Panc1 (cell line): ENCODE measurements at regions not wholly inside any gene's neighbourhood (a gene's known extent, or its start where the extent isn't known, plus 50 kb on each side); places are given as distances from the start of the nearest gene placed in this dataset.

Experiments
- POLR2AphosphoS5 ChIP-seq: IDR thresholded peaks from 2 replicates; pipeline ENCODE4 v1.6.1; 2012; ENCODE audit warnings: mild to moderate bottlenecking, low read depth, low read length, moderate library complexity
- REST ChIP-seq, 2 experiments: IDR thresholded peaks; 2 replicates each; pipeline ENCODE4 v1.6.1; 2011 to 2012; ENCODE audit warnings: low read depth in 2 of 2, control low read depth in 1 of 2, low read length in 1 of 2, mild to moderate bottlenecking in 1 of 2, moderate library complexity in 1 of 2; ENCODE audit not compliant: insufficient read depth in 1 of 2
- SIN3A ChIP-seq: IDR thresholded peaks from 2 replicates; pipeline ENCODE4 v1.6.1; 2012; ENCODE audit warnings: low read depth, mild to moderate bottlenecking, low read length, moderate library complexity, borderline replicate concordance; ENCODE audit not compliant: insufficient read depth
- TCF7L2 ChIP-seq: IDR thresholded peaks from 2 replicates; pipeline ENCODE4 v1.6.1; 2011; ENCODE audit warnings: mild to moderate bottlenecking, low read depth, low read length, inconsistent platforms
- TF ChIP-seq, protein P1 (sequence below): fragments of 450-650 bp; IDR thresholded peaks from 2 replicates; pipeline ENCODE4 v1.5.1; 2017; ENCODE audit warnings: mild to moderate bottlenecking

- TF ChIP-seq, protein P1, sequence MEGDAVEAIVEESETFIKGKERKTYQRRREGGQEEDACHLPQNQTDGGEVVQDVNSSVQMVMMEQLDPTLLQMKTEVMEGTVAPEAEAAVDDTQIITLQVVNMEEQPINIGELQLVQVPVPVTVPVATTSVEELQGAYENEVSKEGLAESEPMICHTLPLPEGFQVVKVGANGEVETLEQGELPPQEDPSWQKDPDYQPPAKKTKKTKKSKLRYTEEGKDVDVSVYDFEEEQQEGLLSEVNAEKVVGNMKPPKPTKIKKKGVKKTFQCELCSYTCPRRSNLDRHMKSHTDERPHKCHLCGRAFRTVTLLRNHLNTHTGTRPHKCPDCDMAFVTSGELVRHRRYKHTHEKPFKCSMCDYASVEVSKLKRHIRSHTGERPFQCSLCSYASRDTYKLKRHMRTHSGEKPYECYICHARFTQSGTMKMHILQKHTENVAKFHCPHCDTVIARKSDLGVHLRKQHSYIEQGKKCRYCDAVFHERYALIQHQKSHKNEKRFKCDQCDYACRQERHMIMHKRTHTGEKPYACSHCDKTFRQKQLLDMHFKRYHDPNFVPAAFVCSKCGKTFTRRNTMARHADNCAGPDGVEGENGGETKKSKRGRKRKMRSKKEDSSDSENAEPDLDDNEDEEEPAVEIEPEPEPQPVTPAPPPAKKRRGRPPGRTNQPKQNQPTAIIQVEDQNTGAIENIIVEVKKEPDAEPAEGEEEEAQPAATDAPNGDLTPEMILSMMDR: no peak
- TF ChIP-seq POLR2AphosphoS5 (no peak), REST (IDR thresholded peaks at IDR 0.05; ENCODE audit: insufficient read depth in 1 of 2, low read depth in 2 of 2, low read length in 1 of 2) (no peak), TCF7L2 (no peak), SIN3A (no peak)
These were observed 304.4 kb upstream of the C2CD4B start for GRCh38 chr15:62469478-62469873.
